Gastroesophageal sphincter (tissue), 3 donors: ENCODE measurements at regions not wholly inside any gene's neighbourhood (a gene's known extent, or its start where the extent isn't known, plus 50 kb on each side); places are given as distances from the start of the nearest gene placed in this dataset.

Experiments
- CTCF ChIP-seq, 4 experiments: fragments of 200-600 bp in 2 of 4; fragments of 450-650 bp in 2 of 4; sonication (generic) in 1 of 4; IDR thresholded peaks; one replicate each; pipeline ENCODE4 v1.5.1; 2017 to 2019; ENCODE audit warnings: antibody characterized with exemption in 4 of 4, mild to moderate bottlenecking in 2 of 4, moderate library complexity in 2 of 4
- POLR2AphosphoS5 ChIP-seq: sonication (generic); formaldehyde crosslinking; IDR thresholded peaks from one replicate; pipeline ENCODE4 v1.6.1; 2017; ENCODE audit warnings: antibody characterized with exemption

- TF ChIP-seq CTCF (IDR thresholded peaks at IDR 0.05) (no peak), POLR2AphosphoS5 (no peak)
Measured at GRCh38 chr13:74084375-74084935, 49.7 kb downstream of the KLF12 start.
